GM12878 (cell line): ENCODE measurements at regions not wholly inside any gene's neighbourhood (a gene's known extent, or its start where the extent isn't known, plus 50 kb on each side); places are given as distances from the start of the nearest gene placed in this dataset.

Source experiments
- ATAC-seq: fragments of 200-7000 bp; cut with Tn5 transposase; 3 replicates; pipeline ENCODE4 v1.9.1; 2020; ENCODE audit warnings: mild to moderate bottlenecking, moderate library complexity
- BruUV-seq: library from RNA; stranded (reverse); fragments of 400-500 nt; replicated peaks from 2 replicates; lab custom pipeline; 2021; lab: Mats Ljungman, UMichigan
- CTCF ChIA-PET: fragments of 300-600 bp; sonication (Branson Sonifier 250); formaldehyde crosslinking; extraction: SDS; loops from one replicate; lab custom pipeline; 2021; ENCODE audit warnings: inconsistent platforms; lab: Yijun Ruan, JAX
- POLR2A ChIA-PET: fragments of 350-600 bp; formaldehyde crosslinking; extraction: SDS; loops from one replicate; lab custom pipeline; 2021; ENCODE audit warnings: inconsistent platforms; lab: Charles Lee
- RAD21 ChIA-PET: fragments of 300-600 bp; sonication (Branson Sonifier 250); formaldehyde crosslinking; loops from one replicate; lab custom pipeline; 2023; ENCODE audit warnings: antibody characterized with exemption; ENCODE audit not compliant: unreplicated experiment; lab: Charles Lee
- SMC1A ChIA-PET: fragments of 300-600 bp; sonication (Branson Sonifier 250); formaldehyde crosslinking; loops from one replicate; lab custom pipeline; 2023; ENCODE audit not compliant: unreplicated experiment, uncharacterized antibody; lab: Charles Lee
- DNase-seq: peaks from one replicate; pipeline ENCODE4 v3.0.0-alpha.2; 2011; ENCODE audit warnings: low read depth, low spot score
- FAIRE-seq: peaks from 3 replicates; lab custom pipeline; 2011; peaks lifted over from hg19 to GRCh38; lab: Jason Lieb, UNC
- H2AFZ ChIP-seq: 2 replicates; pipeline ENCODE4 v1.6.0; 2011; ENCODE audit warnings: low read depth, low read length, control low read depth; ENCODE audit not compliant: control insufficient read depth
- H3K27ac ChIP-seq: 2 replicates; pipeline ENCODE4 v1.5.1; 2011; ENCODE audit warnings: control low read depth; ENCODE audit not compliant: control insufficient read depth, insufficient read depth
- H3K27me3 ChIP-seq, 2 experiments: replicated peaks in 1 of 2; 2 replicates each; pipeline versions ENCODE4 v1.6.0 to v1.6.1; 2011; ENCODE audit warnings: low read length in 1 of 2; ENCODE audit not compliant: control insufficient read depth in 2 of 2, insufficient read depth in 2 of 2
- H3K36me3 ChIP-seq, 2 experiments: 2 replicates each; pipeline ENCODE4 v1.5.1; 2011; ENCODE audit warnings: low read length in 1 of 2; ENCODE audit not compliant: control insufficient read depth in 2 of 2, insufficient read depth in 2 of 2
- H3K4me1 ChIP-seq: 2 replicates; pipeline ENCODE4 v1.6.1; 2011; ENCODE audit warnings: mild to moderate bottlenecking, low read length, moderate library complexity, mixed read lengths; ENCODE audit not compliant: control insufficient read depth, insufficient read depth
- H3K4me2 ChIP-seq: 2 replicates; pipeline ENCODE4 v1.6.0; 2011; ENCODE audit warnings: control low read depth; ENCODE audit not compliant: control insufficient read depth, insufficient read depth
- H3K4me3 ChIP-seq: fragments of 200-600 bp; sonication (generic); 2 replicates; pipeline ENCODE4 v1.5.1; 2016
- H3K79me2 ChIP-seq: 2 replicates; pipeline ENCODE4 v1.6.0; 2011; ENCODE audit warnings: low read length; ENCODE audit not compliant: control insufficient read depth, insufficient read depth
- H3K9ac ChIP-seq: 2 replicates; pipeline ENCODE4 v1.8.0; 2011; ENCODE audit warnings: low read length, control low read depth, mixed read lengths; ENCODE audit not compliant: control insufficient read depth, insufficient read depth
- H3K9me3 ChIP-seq: replicated peaks from 3 replicates; pipeline ENCODE4 v1.5.1; 2011; ENCODE audit warnings: mild to moderate bottlenecking, low read length; ENCODE audit not compliant: control insufficient read depth, insufficient read depth
- H4K20me1 ChIP-seq: 2 replicates; pipeline ENCODE4 v1.6.0; 2011; ENCODE audit not compliant: control insufficient read depth, insufficient read depth
- CEBPZ ChIP-seq: fragments of 150-350 bp; IDR thresholded peaks from 2 replicates; pipeline ENCODE4 v1.6.1; 2016; ENCODE audit warnings: low read depth, low read length
- SKIL ChIP-seq: fragments of 450-650 bp; IDR thresholded peaks from 2 replicates; pipeline ENCODE4 v1.6.1; 2017; ENCODE audit warnings: mild to moderate bottlenecking, low read depth, inconsistent platforms; ENCODE audit not compliant: poor library complexity, severe bottlenecking
- TARDBP ChIP-seq: IDR thresholded peaks from 2 replicates; pipeline ENCODE4 v1.6.1; 2016; ENCODE audit warnings: borderline replicate concordance
- WGBS: methylation state at CpG from one replicate; pipeline ENCODE4 v1.1.6; 2016; ENCODE audit warnings: low lambda C conversion rate; ENCODE audit not compliant: insufficient replicate concordance, insufficient coverage; ENCODE audit errors: missing lambda C conversion rate; 5-methylcytosine and 5-hydroxymethylcytosine counted together
- in situ Hi-C: fragments of 300-500 bp; cut with MboI; formaldehyde crosslinking; loops from 9 replicates; pipeline ENCODE4 v1.14.3; 2018; ENCODE audit warnings: mixed read lengths
- intact Hi-C: fragments of 100-400 bp; cut with micrococcal nuclease; formaldehyde crosslinking; loops from one replicate; pipeline ENCODE4 v1.14.2; 2022; ENCODE audit not compliant: unreplicated experiment

- H2AFZ ChIP-seq = no peak overlapping the region
- ChIA-PET SMC1A (no interaction called here), CTCF (no interaction called here), RAD21 (no interaction called here), POLR2A (no interaction called here)
- TF ChIP-seq CEBPZ (no peak), TARDBP (no peak), SKIL (no peak)
- FAIRE-seq (no peak), ATAC-seq (no peak), DNase-seq (no peak)
- in situ Hi-C loops = no loop called here
- no TSS peak for BruUV-seq
- intact Hi-C loops = no loop called here
- H4K20me1 ChIP-seq = no peaks in the 10 kb centered on the region
- H3K27ac ChIP-seq = no peak overlapping the region
- H3K4me3 ChIP-seq = no peak overlapping the region
- WGBS = 43% methylated on average over 6 of the region's 6 CpGs
- H3K79me2 ChIP-seq = no peaks in the 10 kb centered on the region
- no peaks in the 10 kb centered on the region for H3K9me3 ChIP-seq
- H3K4me2 ChIP-seq = no peak overlapping the region
- H3K4me1 ChIP-seq = no peaks in the 10 kb centered on the region
- H3K9ac ChIP-seq = no peak overlapping the region
- no peaks in the 10 kb centered on the region for H3K36me3 ChIP-seq
- no peaks in the 10 kb centered on the region for H3K27me3 ChIP-seq
Observed at GRCh38 chr2:21607572-21607971, 483.8 kb downstream of the TDRD15 start.
